K562 (cell line): ENCODE measurements at regions not wholly inside any gene's neighbourhood (a gene's known extent, or its start where the extent isn't known, plus 50 kb on each side); places are given as distances from the start of the nearest gene placed in this dataset.

Source experiments
- ATAC-seq: fragments of 200-7000 bp; cut with Tn5 transposase; 3 replicates; pipeline ENCODE4 v1.9.1; 2020; ENCODE audit warnings: moderate library complexity
- BruUV-seq: library from RNA; stranded (reverse); fragments of 400-500 nt; replicated peaks from 2 replicates; lab custom pipeline; 2021; lab: Mats Ljungman, UMichigan
- CTCF ChIA-PET: fragments of 300-600 bp; formaldehyde crosslinking; extraction: SDS; loops from one replicate; lab custom pipeline; 2021; ENCODE audit warnings: low intra/inter-chr PET ratio; lab: Yijun Ruan, JAX
- POLR2A ChIA-PET: fragments of 300-600, 350-650 bp; sonication (Branson Sonifier 250); formaldehyde crosslinking; extraction: SDS; loops from one replicate; lab custom pipeline; 2021; ENCODE audit warnings: antibody characterized with exemption, inconsistent platforms; lab: Yijun Ruan, JAX
- DNase-seq, 4 experiments: peaks; one replicate each; pipeline versions ENCODE4 v3.0.0 to v3.0.0-alpha.2; 2011 to 2018; ENCODE audit warnings: low spot score in 3 of 4, mixed read lengths in 3 of 4; ENCODE audit errors: extremely low read depth in 1 of 4
- FAIRE-seq: peaks from 2 replicates; lab custom pipeline; 2011; peaks lifted over from hg19 to GRCh38; lab: Jason Lieb, UNC
- H2AFZ ChIP-seq: 2 replicates; pipeline ENCODE4 v1.6.0; 2011; ENCODE audit warnings: low read depth, low read length, control low read depth, inconsistent platforms
- H3K27ac ChIP-seq: fragments of 200-600 bp; 3 replicates; pipeline ENCODE4 v1.8.0; 2011; ENCODE audit warnings: low read depth, mild to moderate bottlenecking, control low read depth, inconsistent platforms, low read length, moderate library complexity, mixed read lengths; ENCODE audit errors: extremely low read depth
- H3K27me3 ChIP-seq, 2 experiments: fragments of 300-600 bp in 1 of 2; 2 replicates in 1 of 2; 3 replicates in 1 of 2; pipeline versions ENCODE4 v1.6.0 to v1.8.0; 2011; ENCODE audit warnings: inconsistent platforms in 2 of 2, low read length in 2 of 2, mild to moderate bottlenecking in 1 of 2, mixed read lengths in 1 of 2, moderate library complexity in 1 of 2; ENCODE audit not compliant: control insufficient read depth in 2 of 2, insufficient read depth in 2 of 2
- H3K36me3 ChIP-seq: fragments of 300-600 bp; 3 replicates; pipeline ENCODE4 v1.8.0; 2011; ENCODE audit warnings: mild to moderate bottlenecking, low read length, inconsistent platforms; ENCODE audit not compliant: control insufficient read depth, insufficient read depth
- H3K4me1 ChIP-seq, 2 experiments: fragments of 200-600 bp in 1 of 2; replicated peaks in 1 of 2; 2 replicates in 1 of 2; 3 replicates in 1 of 2; pipeline versions ENCODE4 v1.5.1 to v1.8.0; 2011; ENCODE audit warnings: inconsistent platforms in 2 of 2, low read length in 2 of 2, mild to moderate bottlenecking in 1 of 2, mixed read lengths in 1 of 2, moderate library complexity in 1 of 2; ENCODE audit not compliant: control insufficient read depth in 2 of 2, insufficient read depth in 2 of 2
- H3K4me2 ChIP-seq: 2 replicates; pipeline ENCODE4 v1.6.1; 2011; ENCODE audit warnings: low read length, control low read depth, inconsistent platforms, mixed read lengths; ENCODE audit not compliant: insufficient read depth
- H3K4me3 ChIP-seq: fragments of 200-600 bp; sonication (generic), shearing (Covaris generic); 2 replicates; pipeline ENCODE4 v1.5.1; 2016; ENCODE audit warnings: control low read depth, inconsistent platforms
- H3K79me2 ChIP-seq: fragments of 200-600 bp; 3 replicates; pipeline ENCODE4 v1.8.0; 2011; ENCODE audit warnings: low read length, inconsistent platforms; ENCODE audit not compliant: control insufficient read depth, insufficient read depth
- H3K9ac ChIP-seq, 2 experiments: 2 replicates each; pipeline versions ENCODE4 v1.6.0 to v1.6.1; 2011; ENCODE audit warnings: low read depth in 2 of 2, low read length in 2 of 2, control low read depth in 1 of 2, inconsistent platforms in 1 of 2, mild to moderate bottlenecking in 1 of 2, mixed read lengths in 1 of 2; ENCODE audit not compliant: insufficient read depth in 1 of 2
- H3K9me1 ChIP-seq: one replicate; pipeline ENCODE4 v1.6.0; 2011; ENCODE audit warnings: inconsistent platforms, mild to moderate bottlenecking, low read length, moderate library complexity; ENCODE audit not compliant: control insufficient read depth, insufficient read depth
- H3K9me3 ChIP-seq: replicated peaks from 2 replicates; pipeline ENCODE4 v1.5.1; 2011; ENCODE audit warnings: low read depth, low read length, inconsistent platforms; ENCODE audit not compliant: control insufficient read depth, insufficient read depth
- H4K20me1 ChIP-seq: replicated peaks from 2 replicates; pipeline ENCODE4 v1.6.1; 2011; ENCODE audit warnings: low read length, inconsistent platforms, mixed read lengths; ENCODE audit not compliant: control insufficient read depth, insufficient read depth
- CREB1 ChIP-seq, 2 experiments: sonication (generic) in 1 of 2; formaldehyde crosslinking in 1 of 2; IDR thresholded peaks; 2 replicates each; pipeline versions ENCODE4 v1.6.1 to v1.8.0; 2012 to 2022; ENCODE audit warnings: inconsistent platforms in 1 of 2, mild to moderate bottlenecking in 1 of 2, missing genetic modification reagents in 1 of 2, moderate library complexity in 1 of 2
- POLR2A ChIP-seq: fragments of 450-650 bp; conservative IDR thresholded peaks from 2 replicates; pipeline ENCODE4 v1.6.1; 2016
- TGIF2 ChIP-seq: sonication (generic); formaldehyde crosslinking; IDR thresholded peaks from 2 replicates; pipeline ENCODE4 v1.8.1; 2022; ENCODE audit warnings: mild to moderate bottlenecking, missing genetic modification reagents, moderate library complexity
- ZNF589 ChIP-seq: fragments of 200-800 bp; sonication (Bioruptor generic); IDR thresholded peaks from 2 replicates; pipeline ENCODE4 v1.6.1; 2016; ENCODE audit warnings: low read depth, missing genetic modification characterization, missing compliant biosample characterization
- WGBS: fragments of 100-300 bp; shearing (Covaris generic); methylation state at CpG from one replicate; pipeline ENCODE4 v1.1.6; 2016; ENCODE audit warnings: low coverage, mixed read lengths; ENCODE audit not compliant: insufficient coverage; ENCODE audit errors: missing lambda C conversion rate; 5-methylcytosine and 5-hydroxymethylcytosine counted together
- in situ Hi-C: fragments of 300-500 bp; cut with MboI; formaldehyde crosslinking; loops from 4 replicates; pipeline ENCODE4 v1.15.0; 2018; ENCODE audit warnings: inconsistent platforms, mixed read lengths
- intact Hi-C: fragments of 100-400 bp; cut with micrococcal nuclease; formaldehyde crosslinking; loops from 2 replicates; pipeline ENCODE4 v1.14.2; 2022
- TF ChIP-seq, protein P1 (sequence below): fragments of 450-650 bp; IDR thresholded peaks from 2 replicates; pipeline ENCODE4 v1.6.1; 2018; ENCODE audit not compliant: partially characterized antibody

GRCh38 chr2:172256886-172257285 is 154.2 kb upstream of the DLX2 start:
- Histone ChIP-seq H3K27me3 (peaks cover 20 to 22% of the 10 kb centered on the region in 2 experiments; a peak in 4 of 5 replicates), H3K4me1 (peaks cover 0 to 3% of the 10 kb centered on the region in 2 experiments; a peak in 1 of 5 replicates), H3K4me3 (no peak overlapping the region), H3K27ac (no peak overlapping the region), H3K79me2 (no peaks in the 10 kb centered on the region)
- 3% methylated on average over 2 of the region's 2 CpGs for WGBS
- FAIRE-seq = no peak
- in situ Hi-C loops = no loop called here
- intact Hi-C loops = no loop called here
- TF ChIP-seq POLR2A = no peak
- no peak for TF ChIP-seq ZNF589 (CRISPR knock-in tag)
- TF ChIP-seq CREB1 (IDR thresholded peaks at IDR 0.05) = no peak
- TF ChIP-seq CREB1 (CRISPR knock-in tag; IDR thresholded peaks at IDR 0.05) = no peak
- no peak for TF ChIP-seq TGIF2
- TF ChIP-seq, protein P1, sequence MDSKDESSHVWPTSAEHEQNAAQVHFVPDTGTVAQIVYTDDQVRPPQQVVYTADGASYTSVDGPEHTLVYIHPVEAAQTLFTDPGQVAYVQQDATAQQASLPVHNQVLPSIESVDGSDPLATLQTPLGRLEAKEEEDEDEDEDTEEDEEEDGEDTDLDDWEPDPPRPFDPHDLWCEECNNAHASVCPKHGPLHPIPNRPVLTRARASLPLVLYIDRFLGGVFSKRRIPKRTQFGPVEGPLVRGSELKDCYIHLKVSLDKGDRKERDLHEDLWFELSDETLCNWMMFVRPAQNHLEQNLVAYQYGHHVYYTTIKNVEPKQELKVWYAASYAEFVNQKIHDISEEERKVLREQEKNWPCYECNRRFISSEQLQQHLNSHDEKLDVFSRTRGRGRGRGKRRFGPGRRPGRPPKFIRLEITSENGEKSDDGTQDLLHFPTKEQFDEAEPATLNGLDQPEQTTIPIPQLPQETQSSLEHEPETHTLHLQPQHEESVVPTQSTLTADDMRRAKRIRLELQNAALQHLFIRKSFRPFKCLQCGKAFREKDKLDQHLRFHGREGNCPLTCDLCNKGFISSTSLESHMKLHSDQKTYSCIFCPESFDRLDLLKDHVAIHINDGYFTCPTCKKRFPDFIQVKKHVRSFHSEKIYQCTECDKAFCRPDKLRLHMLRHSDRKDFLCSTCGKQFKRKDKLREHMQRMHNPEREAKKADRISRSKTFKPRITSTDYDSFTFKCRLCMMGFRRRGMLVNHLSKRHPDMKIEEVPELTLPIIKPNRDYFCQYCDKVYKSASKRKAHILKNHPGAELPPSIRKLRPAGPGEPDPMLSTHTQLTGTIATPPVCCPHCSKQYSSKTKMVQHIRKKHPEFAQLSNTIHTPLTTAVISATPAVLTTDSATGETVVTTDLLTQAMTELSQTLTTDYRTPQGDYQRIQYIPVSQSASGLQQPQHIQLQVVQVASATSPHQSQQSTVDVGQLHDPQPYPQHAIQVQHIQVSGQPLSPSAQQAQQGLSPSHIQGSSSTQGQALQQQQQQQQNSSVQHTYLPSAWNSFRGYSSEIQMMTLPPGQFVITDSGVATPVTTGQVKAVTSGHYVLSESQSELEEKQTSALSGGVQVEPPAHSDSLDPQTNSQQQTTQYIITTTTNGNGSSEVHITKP = no peak
- TF ChIP-seq, all 486 proteins: peak for 0
- Histone ChIP-seq H3K9ac (no peak overlapping the region), H3K4me2 (no peak overlapping the region), H3K9me1 (no peaks in the 10 kb centered on the region), H4K20me1 (no peaks in the 10 kb centered on the region), H2AFZ (no peak overlapping the region), H3K9me3 (no peaks in the 10 kb centered on the region), H3K36me3 (no peaks in the 10 kb centered on the region)
- ChIA-PET CTCF (no interaction called here), POLR2A (interaction anchor here (1.0 to 1.4 kb wide), 2 partner anchors 21 to 57 kb away, joined by 3 read pairs; no protein-coding TSS in a partner anchor)
- ATAC-seq (no peak), DNase-seq (no peak)
- BruUV-seq = no TSS peak
